NCI-H2107 (cell line): ENCODE measurements at regions not wholly inside any gene's neighbourhood (a gene's known extent, or its start where the extent isn't known, plus 50 kb on each side); places are given as distances from the start of the nearest gene placed in this dataset.

Source experiments
- DNase-seq: peaks from one replicate; lab custom pipeline; 2025; lab: John Stamatoyannopoulos, UW

DNA sequence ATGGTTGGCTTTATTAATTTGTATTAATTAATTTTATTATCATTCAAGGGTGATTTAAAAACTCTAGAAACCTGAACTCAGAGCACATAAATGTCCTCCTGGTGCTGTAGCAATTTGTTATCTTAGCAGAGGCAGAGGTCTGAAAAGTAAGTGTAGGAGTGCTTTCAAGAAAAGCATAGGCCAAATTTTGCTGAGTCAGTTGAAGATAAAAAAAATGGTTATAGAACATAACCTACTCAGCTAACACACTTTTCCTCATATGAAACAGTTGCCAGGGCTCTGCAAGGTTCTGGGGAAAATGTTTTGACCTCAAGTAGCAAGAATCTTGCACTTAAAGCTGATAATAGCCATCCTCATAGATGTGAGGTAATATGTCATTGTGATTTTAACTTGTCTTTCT lies 53.5 kb upstream of the CHODL start:
- DNase-seq, result no peak

- DNase-seq, result no peak
Observed at GRCh38 chr21:18178509-18178908, 66.1 kb upstream of the CHODL start.

DNA sequence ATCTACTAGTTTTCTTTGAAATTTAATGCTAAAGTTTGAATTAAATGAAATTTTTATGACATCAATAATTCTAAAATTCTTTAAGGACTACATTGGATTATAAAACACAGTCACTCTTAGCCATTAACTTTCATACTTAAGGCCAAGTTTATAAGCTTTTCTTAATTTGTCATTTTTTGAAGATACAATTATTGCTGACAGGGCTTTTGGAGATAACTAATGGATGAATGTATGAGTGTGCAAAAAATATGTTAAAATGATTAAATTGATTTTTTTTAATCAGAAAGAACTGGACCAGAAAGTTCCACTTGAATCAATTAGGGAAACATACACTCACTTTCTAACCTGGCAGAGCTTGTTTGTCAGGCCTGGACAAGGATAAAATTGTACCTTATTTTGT lies 70.3 kb upstream of the CHODL start:
- DNase-seq, result no peak

DNA sequence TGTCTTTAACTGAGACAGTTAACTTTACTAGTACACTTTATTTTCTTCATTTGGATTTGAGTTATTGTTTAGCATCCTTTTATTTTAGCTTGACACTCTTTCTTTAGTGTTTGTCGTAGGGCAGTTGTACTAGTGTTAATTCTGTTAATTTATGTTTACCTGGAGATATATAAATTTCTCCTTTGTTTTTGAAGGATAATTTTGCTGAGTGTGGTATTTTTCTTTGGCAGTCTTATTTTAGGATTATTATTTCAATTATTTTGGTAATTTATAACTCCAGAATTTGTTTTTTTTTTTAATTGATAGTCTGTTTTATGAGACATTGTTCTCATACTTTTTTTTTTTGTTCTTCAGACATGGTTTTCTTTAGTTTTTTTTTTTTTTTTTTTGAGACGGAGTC lies 73.8 kb upstream of the CHODL start:
- no peak for DNase-seq

GRCh38 chr21:18170221-18170620 lies 74.4 kb upstream of the CHODL start:
- no peak for DNase-seq

- no peak for DNase-seq
Observed at GRCh38 chr21:18168108-18168507, 76.5 kb upstream of the CHODL start.

GRCh38 chr21:18164933-18165332 lies 79.7 kb upstream of the CHODL start:
- no peak for DNase-seq

- no peak for DNase-seq
Observed at GRCh38 chr21:18164483-18164882, 80.2 kb upstream of the CHODL start.

DNA sequence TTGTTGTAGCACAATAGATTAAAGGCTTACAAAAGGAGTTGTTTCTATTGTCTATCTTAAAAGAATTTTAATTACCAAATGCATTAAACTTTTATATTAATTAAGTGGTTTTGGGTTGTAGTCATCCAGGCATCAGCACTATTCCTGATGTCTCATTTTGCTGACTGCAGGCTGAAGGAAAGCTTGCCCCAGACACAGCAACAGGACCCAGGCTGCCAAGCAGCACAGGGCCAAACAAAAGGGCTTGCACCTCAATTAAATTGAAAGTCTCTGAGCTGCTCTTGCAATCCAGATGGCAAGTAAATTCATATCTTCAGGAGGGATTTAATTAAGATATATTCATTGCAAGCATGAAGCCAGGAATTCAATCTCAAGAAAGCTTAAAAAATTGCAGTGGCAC lies 80.7 kb upstream of the CHODL start:
- DNase-seq, result no peak

DNA sequence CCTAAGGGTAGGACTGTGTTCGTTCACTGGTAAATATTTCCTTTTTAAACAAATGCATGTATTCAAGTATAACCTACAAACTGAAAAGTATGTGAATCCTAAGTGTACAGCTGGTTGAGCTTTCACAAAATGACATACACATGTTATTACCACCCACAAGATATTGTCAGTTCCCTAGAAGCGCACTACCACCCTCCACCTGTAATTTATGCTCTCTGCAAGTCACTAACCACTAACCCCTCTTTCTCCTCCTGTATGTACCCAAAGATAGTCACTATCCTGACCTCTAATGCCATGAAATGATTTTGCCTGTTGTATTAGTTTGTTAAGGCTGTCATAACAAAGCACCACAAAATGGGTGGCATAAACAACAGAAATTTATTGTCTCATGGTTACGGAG lies 82.8 kb upstream of the CHODL start:
- DNase-seq, result no peak

GRCh38 chr21:18157406-18157805 lies 87.2 kb upstream of the CHODL start:
- DNase-seq, result no peak

- no peak for DNase-seq
Observed at GRCh38 chr21:18155508-18156193, 89.0 kb upstream of the CHODL start.

DNA sequence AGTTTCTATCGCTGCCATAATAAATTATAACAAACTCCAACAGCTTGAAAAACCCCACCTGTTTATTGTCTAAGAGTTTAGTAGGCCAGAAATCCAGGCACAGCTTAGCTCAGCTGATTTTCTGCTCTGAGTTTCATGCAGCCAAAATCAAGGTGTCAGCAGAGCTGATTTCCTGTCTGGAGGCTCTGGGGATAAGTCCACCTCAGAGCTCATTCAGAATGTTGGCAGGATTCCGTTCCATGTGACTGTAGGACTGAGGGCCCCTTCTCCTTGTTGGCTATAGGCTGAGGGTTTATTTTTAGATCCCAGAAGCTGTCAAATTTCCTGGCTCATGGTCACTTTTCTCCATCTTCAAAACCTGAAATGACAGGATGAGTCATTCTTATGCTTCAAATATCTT lies 91.6 kb upstream of the CHODL start:
- DNase-seq, result no peak

DNA sequence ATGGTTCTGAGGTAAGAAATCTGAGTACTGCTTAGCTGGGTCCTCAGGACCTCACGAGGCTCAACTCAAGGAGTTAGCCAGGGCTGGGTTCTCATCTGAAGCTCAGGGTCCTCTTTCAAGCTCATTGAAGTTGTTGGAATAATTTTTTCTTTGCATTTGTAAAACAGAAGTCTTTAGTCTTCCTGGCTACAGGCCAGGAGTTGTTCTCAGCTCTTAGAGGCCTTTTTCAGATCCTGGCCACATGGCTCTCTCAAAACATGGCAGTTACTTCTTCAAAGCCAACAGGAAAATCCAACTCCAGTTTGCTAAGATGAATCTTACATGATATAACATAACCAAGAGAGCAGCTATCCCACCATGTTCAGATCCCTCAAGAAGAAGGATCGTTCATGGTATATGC lies 92.3 kb upstream of the CHODL start:
- DNase-seq, result no peak

- no peak for DNase-seq
Observed at GRCh38 chr21:18151046-18151445, 93.6 kb upstream of the CHODL start.

DNA sequence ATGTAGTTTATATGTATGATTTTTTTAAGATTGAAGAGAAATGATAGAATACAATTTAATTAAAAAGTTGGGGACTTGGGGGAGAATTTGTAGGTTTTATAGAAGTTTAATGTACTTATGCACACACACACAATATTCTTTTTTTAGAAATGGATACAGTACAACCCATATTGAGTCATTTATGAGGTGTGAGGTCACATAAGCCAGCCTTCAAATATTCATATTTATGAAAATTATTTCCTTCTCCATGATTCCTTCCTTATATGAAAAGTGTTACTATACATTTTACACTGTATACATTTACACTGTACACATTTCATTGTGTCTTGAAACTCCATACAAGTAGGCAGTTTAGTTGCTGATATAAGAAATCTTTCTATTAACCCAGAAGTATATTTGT lies 96.2 kb upstream of the CHODL start:
- DNase-seq, result no peak

GRCh38 chr21:18147678-18148077 lies 97.0 kb upstream of the CHODL start:
- no peak for DNase-seq

DNA sequence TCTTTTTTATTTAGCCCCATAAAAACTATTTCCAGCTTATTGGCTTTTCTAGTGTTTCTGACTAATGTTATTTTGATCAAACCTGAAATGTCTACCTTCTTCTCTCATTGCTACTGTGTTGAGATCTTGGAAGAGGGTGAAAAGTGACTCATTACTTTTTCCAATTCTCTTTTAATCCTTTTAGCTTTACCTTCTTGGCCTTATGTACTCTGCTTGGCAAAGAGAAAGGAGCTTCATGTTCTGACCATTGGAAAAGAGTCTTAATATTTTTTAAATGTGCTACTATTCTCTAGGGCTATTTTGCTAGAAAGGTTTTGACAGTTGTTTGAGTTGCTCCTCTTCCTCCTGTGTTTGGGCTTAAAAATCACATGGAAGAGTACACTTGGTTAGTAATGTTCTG lies 97.8 kb upstream of the CHODL start:
- no peak for DNase-seq

DNA sequence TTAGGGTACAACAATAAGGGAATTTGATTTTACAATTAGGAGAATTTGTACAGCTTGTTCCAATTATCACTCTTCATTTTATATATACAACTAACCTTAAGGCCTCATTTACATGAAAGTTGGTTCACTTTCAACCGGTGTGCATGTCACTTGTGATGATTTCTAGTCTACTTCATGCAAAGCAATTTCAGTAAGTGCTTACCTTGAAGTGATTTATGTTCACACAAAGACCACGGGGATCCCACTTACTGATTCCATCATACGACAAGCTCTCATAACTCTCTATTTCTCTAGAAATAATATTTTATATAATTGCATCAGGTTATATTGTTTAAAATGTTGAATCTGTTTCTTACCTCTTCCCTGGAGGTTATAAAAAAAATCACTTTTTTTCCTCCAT lies 100.3 kb upstream of the CHODL start:
- no peak for DNase-seq

GRCh38 chr21:18142655-18143054 lies 102.0 kb upstream of the CHODL start:
- no peak for DNase-seq

GRCh38 chr21:18138507-18138906 lies 106.1 kb upstream of the CHODL start:
- DNase-seq, result no peak

DNA sequence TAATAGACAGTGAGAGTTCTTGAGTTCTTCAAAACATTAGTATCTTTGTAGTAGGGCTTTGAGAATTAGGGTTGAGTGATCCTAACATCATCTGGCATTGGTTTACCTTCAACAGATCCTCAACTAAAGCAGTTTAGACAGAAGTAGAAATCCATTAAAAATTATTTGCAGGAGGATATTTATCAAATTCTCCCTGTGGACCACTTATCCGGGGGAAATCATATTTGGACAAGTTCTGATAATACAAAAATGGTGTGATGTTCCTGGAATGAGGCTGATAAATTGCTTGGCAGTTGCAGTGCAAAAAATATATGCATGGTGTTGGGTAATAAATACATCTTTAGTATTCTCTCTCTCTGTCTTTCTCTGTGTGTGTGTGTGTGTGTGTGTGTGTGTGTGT lies 115.1 kb upstream of the CHODL start:
- DNase-seq, result no peak

- no peak for DNase-seq
Observed at GRCh38 chr21:18118566-18118965, 126.1 kb upstream of the CHODL start.

DNA sequence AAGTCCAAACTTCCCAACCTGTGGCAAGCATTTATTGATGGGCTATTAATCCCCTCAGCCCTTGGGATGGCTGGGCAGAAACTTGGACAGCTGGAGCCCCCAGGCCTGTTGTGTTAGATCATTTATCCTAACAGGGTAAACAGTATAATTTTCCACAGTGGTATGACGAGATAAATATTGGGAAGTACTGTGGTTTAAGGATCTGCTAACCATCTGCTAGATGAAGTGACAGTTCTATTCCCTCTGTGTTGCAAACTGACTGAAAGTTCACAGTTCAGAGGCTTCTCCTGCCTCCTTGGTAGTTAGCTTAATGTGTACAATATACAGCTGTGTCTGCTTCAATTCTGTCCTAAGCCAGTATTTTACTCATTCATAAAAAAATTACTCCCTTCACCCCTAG lies 127.5 kb upstream of the CHODL start:
- no peak for DNase-seq

GRCh38 chr21:18114810-18115209 lies 129.8 kb upstream of the CHODL start:
- no peak for DNase-seq
